ENCODE measurements at regions not wholly inside any gene's neighbourhood (a gene's known extent, or its start where the extent isn't known, plus 50 kb on each side); places are given as distances from the start of the nearest gene placed in this dataset.

DNA sequence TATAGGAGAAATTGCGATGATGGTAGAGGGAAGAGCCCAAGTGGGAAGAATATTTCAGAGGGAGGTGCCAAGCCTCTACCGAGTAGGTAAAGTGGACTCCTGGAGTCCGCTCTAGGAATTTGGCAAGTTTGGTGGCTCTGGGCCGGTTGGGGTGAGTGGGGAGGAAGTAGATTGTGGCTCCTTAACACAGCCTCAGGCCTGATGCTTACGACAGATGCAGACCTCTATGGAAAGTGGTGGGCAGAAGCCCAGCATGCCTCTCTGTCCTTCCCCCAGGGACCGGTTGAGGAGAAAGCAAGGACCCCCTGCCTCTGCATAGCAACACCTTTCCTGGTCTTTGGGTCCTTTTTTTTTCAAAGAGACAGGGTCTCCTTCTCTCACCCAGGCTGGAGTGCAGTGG lies 55.9 kb upstream of the SIAH1 start:
- no peak overlapping the region for H3K27ac Mint-ChIP-seq

DNA sequence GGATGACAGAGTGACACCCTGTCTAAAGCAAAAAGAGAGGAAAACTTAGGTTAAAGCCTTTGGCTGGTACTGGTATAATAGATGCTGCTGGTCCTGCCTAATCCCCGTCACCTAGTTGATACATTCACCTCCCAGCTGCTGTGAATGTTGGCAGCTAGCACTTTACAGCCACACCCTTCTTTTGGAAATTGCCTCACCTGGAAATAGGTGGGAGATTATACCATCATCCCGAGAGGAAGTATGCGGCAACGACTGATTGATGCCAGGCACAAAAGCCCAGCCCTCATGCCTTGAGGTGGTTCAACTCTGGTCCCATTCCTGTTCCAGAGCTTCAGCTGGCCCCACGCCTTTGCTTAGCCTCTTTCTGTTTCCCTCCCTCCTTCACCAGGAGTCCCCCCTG lies 53.2 kb upstream of the SIAH1 start:
- no peak overlapping the region for H3K4me3 Mint-ChIP-seq
- no peaks in the 10 kb centered on the region for H3K36me3 Mint-ChIP-seq
- no peaks in the 10 kb centered on the region for H3K9me3 Mint-ChIP-seq

More for the DNA sequence above, 55.9 kb upstream of the SIAH1 start:
- no peak for DNase-seq (ENCODE audit: extremely low spot score, unreplicated experiment)
- no peaks in the 10 kb centered on the region for H3K9me3 Mint-ChIP-seq
- TF ChIP-seq, protein P1, sequence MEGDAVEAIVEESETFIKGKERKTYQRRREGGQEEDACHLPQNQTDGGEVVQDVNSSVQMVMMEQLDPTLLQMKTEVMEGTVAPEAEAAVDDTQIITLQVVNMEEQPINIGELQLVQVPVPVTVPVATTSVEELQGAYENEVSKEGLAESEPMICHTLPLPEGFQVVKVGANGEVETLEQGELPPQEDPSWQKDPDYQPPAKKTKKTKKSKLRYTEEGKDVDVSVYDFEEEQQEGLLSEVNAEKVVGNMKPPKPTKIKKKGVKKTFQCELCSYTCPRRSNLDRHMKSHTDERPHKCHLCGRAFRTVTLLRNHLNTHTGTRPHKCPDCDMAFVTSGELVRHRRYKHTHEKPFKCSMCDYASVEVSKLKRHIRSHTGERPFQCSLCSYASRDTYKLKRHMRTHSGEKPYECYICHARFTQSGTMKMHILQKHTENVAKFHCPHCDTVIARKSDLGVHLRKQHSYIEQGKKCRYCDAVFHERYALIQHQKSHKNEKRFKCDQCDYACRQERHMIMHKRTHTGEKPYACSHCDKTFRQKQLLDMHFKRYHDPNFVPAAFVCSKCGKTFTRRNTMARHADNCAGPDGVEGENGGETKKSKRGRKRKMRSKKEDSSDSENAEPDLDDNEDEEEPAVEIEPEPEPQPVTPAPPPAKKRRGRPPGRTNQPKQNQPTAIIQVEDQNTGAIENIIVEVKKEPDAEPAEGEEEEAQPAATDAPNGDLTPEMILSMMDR (conservative IDR thresholded peaks at IDR 0.05): no peak
- peaks cover 5% of the 10 kb centered on the region for H3K4me1 Mint-ChIP-seq (ENCODE audit: unreplicated experiment)
- H3K4me3 Mint-ChIP-seq: no peak overlapping the region
- H3K27me3 Mint-ChIP-seq: peaks cover 10% of the 10 kb centered on the region
- H3K36me3 Mint-ChIP-seq: no peaks in the 10 kb centered on the region

DNA sequence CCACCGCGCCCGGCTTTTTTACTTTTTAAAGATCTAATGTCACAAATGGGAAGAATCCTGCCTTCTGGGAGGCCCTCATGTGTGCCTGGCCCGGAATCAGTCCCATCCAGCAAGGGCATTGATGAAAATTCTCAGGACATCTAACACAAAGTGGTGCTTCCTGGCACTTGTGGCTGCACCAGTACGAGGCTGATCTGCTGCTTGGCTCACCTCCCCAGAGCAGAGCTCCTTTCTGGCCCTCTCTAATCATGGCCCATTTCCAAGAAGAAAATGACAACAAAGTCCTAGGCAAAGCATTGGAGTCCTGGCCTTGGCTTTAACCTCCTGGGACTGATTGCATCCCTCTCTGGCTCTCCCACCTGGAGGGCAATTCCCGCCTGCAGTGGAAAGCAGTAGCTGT lies 50.7 kb upstream of the SIAH1 start:
- Mint-ChIP-seq H3K27me3 (peaks cover 12% of the 10 kb centered on the region), H3K36me3 (no peaks in the 10 kb centered on the region), H3K4me1 (ENCODE audit: unreplicated experiment) (peaks cover 7% of the 10 kb centered on the region), H3K4me3 (no peak overlapping the region), H3K9me3 (no peaks in the 10 kb centered on the region), H3K27ac (no peak overlapping the region)
- TF ChIP-seq, protein P1 (conservative IDR thresholded peaks at IDR 0.05): no peak
- no peak for DNase-seq (ENCODE audit: extremely low spot score, unreplicated experiment)

More for the DNA sequence above, 53.2 kb upstream of the SIAH1 start:
- DNase-seq (ENCODE audit: extremely low spot score, unreplicated experiment): no peak
- Mint-ChIP-seq H3K27ac (no peak overlapping the region), H3K27me3 (peaks cover 12% of the 10 kb centered on the region), H3K4me1 (ENCODE audit: unreplicated experiment) (peaks cover 7% of the 10 kb centered on the region)
- TF ChIP-seq, protein P1 (conservative IDR thresholded peaks at IDR 0.05): no peak

DNA sequence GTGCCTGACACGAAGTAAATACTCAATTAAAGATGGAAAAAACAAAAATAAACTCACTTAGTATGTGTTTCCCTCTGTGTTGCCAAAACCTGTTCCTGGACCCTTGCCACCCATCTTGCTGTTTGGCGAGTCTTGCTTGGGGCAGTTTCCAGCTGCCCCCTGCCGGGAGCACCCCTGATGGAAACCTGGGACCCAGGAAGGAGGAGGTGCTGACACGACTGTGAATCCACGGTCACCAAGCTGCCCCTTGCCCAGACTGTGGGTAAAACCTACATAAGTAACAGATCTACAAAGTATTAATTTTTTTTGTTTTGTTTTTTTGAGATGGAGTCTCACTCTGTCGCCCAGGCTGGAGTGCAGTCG lies 50.1 kb upstream of the SIAH1 start:
- no peak overlapping the region for H3K27ac Mint-ChIP-seq
- TF ChIP-seq, protein P1 (conservative IDR thresholded peaks at IDR 0.05): no peak
- H3K4me3 Mint-ChIP-seq: no peak overlapping the region
- H3K27me3 Mint-ChIP-seq: peaks cover 12% of the 10 kb centered on the region
- peaks cover 7% of the 10 kb centered on the region for H3K4me1 Mint-ChIP-seq (ENCODE audit: unreplicated experiment)
- no peaks in the 10 kb centered on the region for H3K9me3 Mint-ChIP-seq
- no peak for DNase-seq (ENCODE audit: extremely low spot score, unreplicated experiment)
- no peaks in the 10 kb centered on the region for H3K36me3 Mint-ChIP-seq
